ENCODE measurements at regions not wholly inside any gene's neighbourhood (a gene's known extent, or its start where the extent isn't known, plus 50 kb on each side); places are given as distances from the start of the nearest gene placed in this dataset.
A peak's percentile ranks its signal among the peaks of the same experiment; 100 is the strongest.
"Not testable (repeated sequence)": the region's sequence is repeated elsewhere in the genome, so short reads cannot be mapped to it uniquely, and the experiment has no call there.

DNA sequence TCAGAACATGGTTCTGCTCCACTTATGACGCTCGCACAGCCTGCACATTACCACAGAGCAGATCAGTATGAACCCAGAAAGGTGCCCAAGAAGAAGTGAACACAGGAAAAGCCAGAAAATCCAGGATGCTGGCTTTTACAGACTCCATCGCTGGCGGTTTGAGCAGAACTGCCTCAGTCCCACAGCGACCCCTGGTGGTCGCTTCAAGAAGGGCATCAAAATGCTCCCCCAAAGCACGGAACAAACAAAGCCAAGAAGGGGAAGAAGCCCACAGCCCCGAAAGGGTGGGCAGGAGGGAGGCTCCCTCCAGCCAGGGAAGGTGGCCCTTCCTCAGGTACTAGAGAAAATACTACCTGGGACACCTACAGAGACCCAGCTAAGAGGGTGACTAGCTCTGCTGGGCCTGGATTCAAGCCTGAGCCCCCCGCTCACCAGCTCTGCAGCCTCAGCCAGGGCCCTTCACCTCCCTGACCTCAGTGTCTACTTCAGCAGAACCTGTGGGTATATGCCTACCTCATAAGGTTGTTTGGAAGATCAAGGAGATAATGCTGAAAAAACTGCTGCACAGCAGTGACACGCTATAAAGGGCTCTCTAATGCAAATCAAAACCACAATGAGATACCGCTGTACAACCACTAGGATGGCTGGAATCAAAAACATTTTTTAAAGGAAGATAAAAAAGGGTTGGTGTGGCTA is 98.1 kb downstream of the NCOR2 start:
- TF ChIP-seq, protein P1, sequence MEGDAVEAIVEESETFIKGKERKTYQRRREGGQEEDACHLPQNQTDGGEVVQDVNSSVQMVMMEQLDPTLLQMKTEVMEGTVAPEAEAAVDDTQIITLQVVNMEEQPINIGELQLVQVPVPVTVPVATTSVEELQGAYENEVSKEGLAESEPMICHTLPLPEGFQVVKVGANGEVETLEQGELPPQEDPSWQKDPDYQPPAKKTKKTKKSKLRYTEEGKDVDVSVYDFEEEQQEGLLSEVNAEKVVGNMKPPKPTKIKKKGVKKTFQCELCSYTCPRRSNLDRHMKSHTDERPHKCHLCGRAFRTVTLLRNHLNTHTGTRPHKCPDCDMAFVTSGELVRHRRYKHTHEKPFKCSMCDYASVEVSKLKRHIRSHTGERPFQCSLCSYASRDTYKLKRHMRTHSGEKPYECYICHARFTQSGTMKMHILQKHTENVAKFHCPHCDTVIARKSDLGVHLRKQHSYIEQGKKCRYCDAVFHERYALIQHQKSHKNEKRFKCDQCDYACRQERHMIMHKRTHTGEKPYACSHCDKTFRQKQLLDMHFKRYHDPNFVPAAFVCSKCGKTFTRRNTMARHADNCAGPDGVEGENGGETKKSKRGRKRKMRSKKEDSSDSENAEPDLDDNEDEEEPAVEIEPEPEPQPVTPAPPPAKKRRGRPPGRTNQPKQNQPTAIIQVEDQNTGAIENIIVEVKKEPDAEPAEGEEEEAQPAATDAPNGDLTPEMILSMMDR (IDR thresholded peaks at IDR 0.05): peak; percentile 16 to 55 (median 42)

DNA sequence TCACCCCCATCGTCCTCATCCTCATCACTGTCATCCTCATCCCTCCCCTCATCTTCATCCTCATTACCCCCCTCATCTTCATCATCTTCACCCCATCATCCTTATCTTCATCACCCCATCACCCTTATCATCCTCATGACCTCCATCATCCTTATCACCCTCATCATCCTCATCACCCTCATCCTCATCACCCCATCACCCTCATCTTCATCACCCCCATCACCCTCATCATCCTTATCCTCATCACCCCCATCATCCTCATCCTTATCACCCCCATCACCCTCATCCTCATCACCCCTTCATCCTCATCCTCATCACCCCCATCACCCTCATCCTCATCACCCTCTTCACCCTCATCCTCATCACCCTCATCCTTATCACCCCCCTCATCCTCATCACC is 99.9 kb downstream of the NCOR2 start:
- intact Hi-C loops (cut with DNase I); H3K4me3 ChIP-seq; H3K27me3 ChIP-seq; H3K4me1 ChIP-seq; H3K27ac ChIP-seq; H3K9me3 ChIP-seq; DNase-seq (ENCODE audit: low spot score in 2 of 2): not testable (repeated sequence)
- peaks cover 31 to 59% of the 10 kb centered on the region in 2 donors for H3K36me3 ChIP-seq

More for the DNA sequence above, 98.1 kb downstream of the NCOR2 start:
- peaks cover 39 to 67% of the 10 kb centered on the region in 2 donors for H3K36me3 ChIP-seq
- no peaks in the 10 kb centered on the region for H3K4me1 ChIP-seq
- DNase-seq (ENCODE audit: low spot score in 2 of 2): no peak
- H3K9me3 ChIP-seq: no peaks in the 10 kb centered on the region
- H3K27ac ChIP-seq: no peak overlapping the region
- H3K4me3 ChIP-seq: no peak overlapping the region
- intact Hi-C loops (cut with DNase I): no loop called here
- no peaks in the 10 kb centered on the region for H3K27me3 ChIP-seq

DNA sequence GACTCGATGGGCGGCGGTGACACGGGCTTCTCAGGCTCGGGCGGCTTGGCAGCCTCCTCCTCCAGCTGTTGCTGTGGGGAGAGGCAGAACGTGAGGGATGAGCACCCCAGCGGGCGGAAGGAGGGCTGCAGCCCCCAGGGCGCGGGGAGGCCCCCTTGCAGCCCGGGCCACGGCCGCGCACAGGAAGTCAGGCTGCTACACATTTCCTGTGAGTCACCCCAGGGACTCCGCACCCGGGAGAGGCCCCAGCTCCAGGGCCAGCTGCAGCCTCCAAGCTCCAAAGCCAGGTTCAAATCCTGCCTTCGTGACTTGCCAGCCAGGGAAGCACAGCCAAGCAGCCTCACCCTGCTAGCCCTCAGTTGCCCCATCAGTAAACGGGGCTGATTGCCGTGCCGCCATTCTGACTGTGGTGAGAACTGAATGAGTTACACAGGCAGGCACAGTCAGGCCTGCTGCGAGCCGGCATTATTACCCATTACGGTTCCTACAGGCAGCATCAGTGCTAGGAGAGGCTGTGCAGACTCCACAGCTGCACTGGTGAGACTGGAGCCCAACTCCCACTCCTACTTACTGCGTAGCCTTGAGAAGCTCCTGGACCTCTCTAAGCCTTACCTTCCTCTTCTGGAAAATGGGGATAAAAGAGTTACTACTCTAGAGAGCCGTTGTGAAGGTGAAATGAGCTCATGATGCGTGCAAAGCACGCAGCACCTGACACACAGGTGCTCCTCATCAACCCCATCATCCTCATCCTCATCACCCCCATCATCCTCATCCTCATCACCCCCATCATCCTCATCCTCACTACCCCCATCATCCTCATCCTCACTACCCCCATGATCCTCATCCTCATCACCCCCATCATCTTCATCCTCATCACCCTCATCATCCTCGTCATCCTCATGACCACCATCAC is 100.9 kb downstream of the NCOR2 start:
- Histone ChIP-seq H3K4me1 (no peaks in the 10 kb centered on the region), H3K4me3 (no peak overlapping the region), H3K36me3 (peaks cover 21 to 48% of the 10 kb centered on the region in 2 donors), H3K27ac (no peak overlapping the region), H3K27me3 (no peaks in the 10 kb centered on the region), H3K9me3 (no peaks in the 10 kb centered on the region)
- intact Hi-C loops (cut with DNase I): no loop called here
- DNase-seq (ENCODE audit: low spot score in 2 of 2): peak; percentile 44 to 77
- TF ChIP-seq, protein P1 (IDR thresholded peaks at IDR 0.05): peak in 1 of 3 experiments; percentile 16

DNA sequence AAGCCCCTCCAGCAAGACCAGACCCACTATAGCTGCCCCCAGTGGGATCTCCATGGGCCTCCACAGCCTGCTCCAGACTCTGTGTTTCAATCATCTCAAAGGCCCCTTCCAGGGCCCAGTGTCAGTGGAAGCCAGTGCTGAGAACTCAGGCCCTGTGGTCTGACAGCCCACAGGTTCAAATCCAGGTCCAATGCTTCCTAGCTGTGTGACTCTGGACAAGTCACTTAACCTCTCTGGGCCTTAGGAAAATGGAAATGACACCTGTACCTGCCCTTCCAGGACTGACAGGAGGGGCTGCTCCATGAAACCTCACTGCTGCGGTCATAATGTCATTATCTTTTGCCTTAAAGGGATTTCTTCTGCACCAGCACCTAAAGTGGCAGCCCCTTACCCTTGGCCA is 101.9 kb downstream of the NCOR2 start:
- Histone ChIP-seq H3K4me1 (no peaks in the 10 kb centered on the region), H3K9me3 (no peaks in the 10 kb centered on the region), H3K27ac (no peak overlapping the region), H3K27me3 (no peaks in the 10 kb centered on the region), H3K36me3 (peaks cover 19 to 39% of the 10 kb centered on the region in 2 donors), H3K4me3 (no peak overlapping the region)
- TF ChIP-seq, protein P1 (IDR thresholded peaks at IDR 0.05): no peak
- DNase-seq (ENCODE audit: low spot score in 2 of 2): no peak
- intact Hi-C loops (cut with DNase I): no loop called here

DNA sequence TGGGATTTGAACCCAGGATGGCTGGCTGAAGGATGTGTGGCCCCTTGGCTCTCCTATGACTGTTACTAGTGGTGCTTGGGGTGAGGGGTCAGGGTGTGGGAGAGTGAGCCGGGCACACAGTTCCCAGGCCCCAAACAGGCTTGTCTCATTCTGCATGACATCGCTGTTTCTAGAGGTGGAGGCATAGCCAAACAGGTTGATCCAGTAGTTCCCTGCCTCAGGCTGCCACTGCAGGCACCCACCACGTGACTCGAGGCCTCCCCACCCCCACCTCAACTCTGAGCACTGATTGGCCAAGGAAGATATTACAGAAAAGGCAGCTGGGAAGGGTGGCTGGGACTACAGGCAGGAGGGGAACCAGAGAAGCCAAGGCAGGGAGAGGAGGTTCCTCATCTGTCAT is 102.6 kb downstream of the NCOR2 start:
- intact Hi-C loops (cut with DNase I): no loop called here
- Histone ChIP-seq H3K4me3 (no peak overlapping the region), H3K4me1 (no peaks in the 10 kb centered on the region), H3K36me3 (peaks cover 22 to 37% of the 10 kb centered on the region in 2 donors), H3K27me3 (no peaks in the 10 kb centered on the region), H3K27ac (no peak overlapping the region), H3K9me3 (no peaks in the 10 kb centered on the region)
- TF ChIP-seq, protein P1 (IDR thresholded peaks at IDR 0.05): no peak
- no peak for DNase-seq (ENCODE audit: low spot score in 2 of 2)

DNA sequence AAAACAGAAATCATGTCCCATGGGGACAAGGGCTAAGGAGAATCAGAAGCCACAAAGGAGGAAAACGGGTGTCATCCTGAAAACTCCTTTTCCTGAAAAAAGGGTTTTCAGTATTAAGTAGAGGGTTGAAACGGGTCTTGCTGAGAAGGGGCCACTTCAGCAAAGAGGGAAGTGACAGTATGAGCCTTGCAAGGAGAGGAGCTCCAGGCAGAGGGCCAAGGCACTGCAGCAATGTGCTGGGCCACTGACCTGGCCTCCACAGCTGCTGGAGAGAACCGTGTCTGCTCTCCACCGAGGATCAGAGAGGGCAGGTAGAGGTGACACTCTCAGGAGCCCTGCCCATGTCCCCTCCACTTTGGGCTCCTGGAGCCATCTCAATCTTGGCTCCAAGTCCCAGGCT is 103.3 kb downstream of the NCOR2 start:
- intact Hi-C loops (cut with DNase I): no loop called here
- no peaks in the 10 kb centered on the region for H3K4me1 ChIP-seq
- peaks cover 23 to 38% of the 10 kb centered on the region in 2 donors for H3K36me3 ChIP-seq
- H3K4me3 ChIP-seq: no peak overlapping the region
- no peaks in the 10 kb centered on the region for H3K9me3 ChIP-seq
- H3K27me3 ChIP-seq: no peaks in the 10 kb centered on the region
- no peak for DNase-seq (ENCODE audit: low spot score in 2 of 2)
- TF ChIP-seq, protein P1 (IDR thresholded peaks at IDR 0.05): no peak
- H3K27ac ChIP-seq: no peak overlapping the region
